OCI-LY7 (cell line): ENCODE measurements at regions not wholly inside any gene's neighbourhood (a gene's known extent, or its start where the extent isn't known, plus 50 kb on each side); places are given as distances from the start of the nearest gene placed in this dataset.

Experiments
- BruUV-seq: library from RNA; stranded (reverse); fragments of 400-500 nt; replicated peaks from 2 replicates; lab custom pipeline; 2021; lab: Mats Ljungman, UMichigan
- CTCF ChIA-PET: fragments of 300-600 bp; sonication (Branson Sonifier 250); formaldehyde crosslinking; loops from one replicate; lab custom pipeline; 2022; ENCODE audit warnings: antibody characterized with exemption; ENCODE audit not compliant: unreplicated experiment; lab: Charles Lee
- POLR2A ChIA-PET: fragments of 300-600 bp; sonication (Branson Sonifier 250); formaldehyde crosslinking; loops from one replicate; lab custom pipeline; 2022; ENCODE audit warnings: antibody characterized with exemption; lab: Charles Lee
- DNase-seq: peaks from one replicate; pipeline ENCODE4 v3.0.0-alpha.2; 2015; ENCODE audit warnings: low spot score
- H2AFZ ChIP-seq: fragments of 200-600 bp; sonication (generic), shearing (Covaris generic); 2 replicates; pipeline ENCODE4 v1.6.1; 2014; ENCODE audit warnings: mild to moderate bottlenecking, antibody characterized with exemption, low read length, moderate library complexity
- H3K27ac ChIP-seq: fragments of 200-600 bp; sonication (generic); 2 replicates; pipeline ENCODE4 v1.5.1; 2014; ENCODE audit warnings: mixed run types, low read depth, mild to moderate bottlenecking, moderate library complexity, low read length, inconsistent platforms; ENCODE audit not compliant: poor library complexity, severe bottlenecking
- H3K36me3 ChIP-seq: fragments of 200-600 bp; sonication (generic); 2 replicates; pipeline ENCODE4 v1.6.1; 2014; ENCODE audit warnings: mild to moderate bottlenecking, antibody characterized with exemption, low read length, moderate library complexity, mixed read lengths; ENCODE audit not compliant: insufficient read depth
- H3K4me1 ChIP-seq: fragments of 200-600 bp; sonication (generic); 2 replicates; pipeline ENCODE4 v1.5.1; 2014; ENCODE audit warnings: mild to moderate bottlenecking, low read length; ENCODE audit not compliant: insufficient read depth, poor library complexity, severe bottlenecking
- H3K4me2 ChIP-seq: fragments of 200-600 bp; sonication (generic); 2 replicates; pipeline ENCODE4 v1.6.1; 2014; ENCODE audit warnings: mild to moderate bottlenecking, low read length
- H3K4me3 ChIP-seq: fragments of 200-600 bp; sonication (generic); 2 replicates; pipeline ENCODE4 v1.5.1; 2014; ENCODE audit warnings: mild to moderate bottlenecking, low read depth, low read length; ENCODE audit not compliant: poor library complexity, severe bottlenecking
- H3K79me2 ChIP-seq: fragments of 200-600 bp; sonication (generic); 2 replicates; pipeline ENCODE4 v1.6.1; 2016; ENCODE audit warnings: low read depth, mild to moderate bottlenecking, low read length, moderate library complexity, mixed read lengths; ENCODE audit not compliant: insufficient read depth
- H3K9me2 ChIP-seq: fragments of 200-600 bp; sonication (generic); 2 replicates; pipeline ENCODE4 v1.6.1; 2016; ENCODE audit warnings: mild to moderate bottlenecking, low read length, mixed read lengths; ENCODE audit not compliant: insufficient read depth
- H3K9me3 ChIP-seq: fragments of 200-600 bp; sonication (generic); 2 replicates; pipeline ENCODE4 v1.6.1; 2014; ENCODE audit warnings: mild to moderate bottlenecking, mixed run types, low read length, mixed read lengths
- H4K20me1 ChIP-seq: fragments of 200-600 bp; sonication (generic); 2 replicates; pipeline ENCODE4 v1.6.1; 2014; ENCODE audit warnings: mild to moderate bottlenecking, antibody characterized with exemption, low read length, moderate library complexity, mixed read lengths; ENCODE audit not compliant: insufficient read depth
- EZH2phosphoT487 ChIP-seq: fragments of 200-600 bp; sonication (generic); IDR thresholded peaks from 2 replicates; pipeline ENCODE4 v1.6.1; 2018; ENCODE audit warnings: low read depth, borderline replicate concordance, mild to moderate bottlenecking, mixed run types, antibody characterized with exemption, low read length, moderate library complexity, mixed read lengths
- intact Hi-C: fragments of 100-400 bp; cut with micrococcal nuclease; formaldehyde crosslinking; loops from one replicate; pipeline ENCODE4 v1.10.0; 2022; ENCODE audit not compliant: unreplicated experiment
- TF ChIP-seq, protein P1 (sequence below): fragments of 200-600 bp; sonication (generic); conservative IDR thresholded peaks from 2 replicates; pipeline ENCODE4 v1.5.1; 2014; ENCODE audit warnings: mild to moderate bottlenecking, antibody characterized with exemption, low read length, moderate library complexity, mixed read lengths

DNA sequence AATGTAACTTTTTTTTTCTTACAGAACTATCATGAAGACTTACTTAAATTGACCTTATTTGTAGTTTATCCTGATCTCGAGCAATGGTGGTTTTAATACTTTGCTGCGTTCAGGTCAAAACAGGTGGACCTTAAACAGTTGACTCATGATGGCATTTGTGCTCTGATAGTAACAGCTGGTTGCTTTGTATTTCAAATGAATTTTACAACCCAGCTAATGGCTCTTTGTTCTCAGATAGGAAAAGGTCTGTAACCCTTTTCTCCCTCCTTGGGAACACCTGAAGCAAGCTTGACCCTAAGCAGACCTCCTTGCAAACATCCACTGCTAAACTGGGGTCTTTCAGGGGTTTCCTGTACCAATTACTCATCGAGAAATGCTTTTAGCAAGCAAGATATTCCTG lies 79.2 kb downstream of the F11 start:
- Histone ChIP-seq H3K4me2 (no peak overlapping the region), H3K36me3 (no peaks in the 10 kb centered on the region), H3K4me3 (no peak overlapping the region), H3K27ac (no peak overlapping the region), H2AFZ (no peak overlapping the region), H3K9me3 (no peaks in the 10 kb centered on the region), H4K20me1 (no peaks in the 10 kb centered on the region), H3K4me1 (no peaks in the 10 kb centered on the region), H3K79me2 (no peaks in the 10 kb centered on the region), H3K9me2 (no peaks in the 10 kb centered on the region)
- no peak for TF ChIP-seq EZH2phosphoT487
- TF ChIP-seq, protein P1, sequence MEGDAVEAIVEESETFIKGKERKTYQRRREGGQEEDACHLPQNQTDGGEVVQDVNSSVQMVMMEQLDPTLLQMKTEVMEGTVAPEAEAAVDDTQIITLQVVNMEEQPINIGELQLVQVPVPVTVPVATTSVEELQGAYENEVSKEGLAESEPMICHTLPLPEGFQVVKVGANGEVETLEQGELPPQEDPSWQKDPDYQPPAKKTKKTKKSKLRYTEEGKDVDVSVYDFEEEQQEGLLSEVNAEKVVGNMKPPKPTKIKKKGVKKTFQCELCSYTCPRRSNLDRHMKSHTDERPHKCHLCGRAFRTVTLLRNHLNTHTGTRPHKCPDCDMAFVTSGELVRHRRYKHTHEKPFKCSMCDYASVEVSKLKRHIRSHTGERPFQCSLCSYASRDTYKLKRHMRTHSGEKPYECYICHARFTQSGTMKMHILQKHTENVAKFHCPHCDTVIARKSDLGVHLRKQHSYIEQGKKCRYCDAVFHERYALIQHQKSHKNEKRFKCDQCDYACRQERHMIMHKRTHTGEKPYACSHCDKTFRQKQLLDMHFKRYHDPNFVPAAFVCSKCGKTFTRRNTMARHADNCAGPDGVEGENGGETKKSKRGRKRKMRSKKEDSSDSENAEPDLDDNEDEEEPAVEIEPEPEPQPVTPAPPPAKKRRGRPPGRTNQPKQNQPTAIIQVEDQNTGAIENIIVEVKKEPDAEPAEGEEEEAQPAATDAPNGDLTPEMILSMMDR: no peak
- BruUV-seq: no TSS peak
- ChIA-PET POLR2A (no interaction called here), CTCF (no interaction called here)
- intact Hi-C loops: no loop called here
- DNase-seq: no peak

GRCh38 chr4:186342582-186342981 lies 76.6 kb downstream of the F11 start:
- POLR2A ChIA-PET: no interaction called here
- CTCF ChIA-PET: no interaction called here
- Histone ChIP-seq H3K4me3 (no peak overlapping the region), H3K4me1 (no peaks in the 10 kb centered on the region), H3K4me2 (no peak overlapping the region), H2AFZ (no peak overlapping the region), H3K27ac (no peak overlapping the region), H3K79me2 (no peaks in the 10 kb centered on the region), H3K36me3 (no peaks in the 10 kb centered on the region), H4K20me1 (no peaks in the 10 kb centered on the region), H3K9me3 (no peaks in the 10 kb centered on the region), H3K9me2 (no peaks in the 10 kb centered on the region)
- intact Hi-C loops: no loop called here
- DNase-seq: no peak
- no peak for TF ChIP-seq EZH2phosphoT487
- TF ChIP-seq, protein P1: no peak
- BruUV-seq: no TSS peak

DNA sequence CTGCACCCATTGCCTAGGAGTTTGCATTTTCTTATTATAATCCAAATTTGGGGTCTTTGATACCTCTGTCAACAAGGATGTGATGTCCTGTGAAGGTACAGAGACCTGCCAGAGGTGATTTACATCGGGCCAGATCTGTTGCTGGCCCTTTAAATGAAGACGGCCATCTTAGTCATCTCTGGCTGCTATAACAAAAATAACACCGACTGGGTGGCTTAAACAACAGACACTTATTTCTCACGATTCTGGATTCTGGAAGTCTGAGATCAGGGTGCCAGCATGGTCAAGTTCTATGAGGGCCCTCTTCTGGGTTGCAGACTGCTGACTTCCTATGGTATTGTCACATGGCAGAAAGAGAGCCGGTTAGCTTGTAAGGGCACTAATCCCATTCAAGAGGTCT lies 75.7 kb downstream of the F11 start:
- ChIA-PET POLR2A (no interaction called here), CTCF (no interaction called here)
- BruUV-seq: no TSS peak
- Histone ChIP-seq H3K9me3 (no peaks in the 10 kb centered on the region), H3K36me3 (no peaks in the 10 kb centered on the region), H3K4me1 (no peaks in the 10 kb centered on the region), H3K27ac (no peak overlapping the region), H2AFZ (no peak overlapping the region), H4K20me1 (no peaks in the 10 kb centered on the region), H3K9me2 (no peaks in the 10 kb centered on the region), H3K4me3 (no peak overlapping the region), H3K79me2 (no peaks in the 10 kb centered on the region), H3K4me2 (no peak overlapping the region)
- DNase-seq: no peak
- intact Hi-C loops: no loop called here
- TF ChIP-seq, protein P1: no peak
- no peak for TF ChIP-seq EZH2phosphoT487
